Thymus (tissue), 11 donors: ENCODE measurements at regions not wholly inside any gene's neighbourhood (a gene's known extent, or its start where the extent isn't known, plus 50 kb on each side); places are given as distances from the start of the nearest gene placed in this dataset.

Source experiments
- DNase-seq, 9 donors: peaks; one replicate each; pipeline ENCODE4 v3.0.0-alpha.2; 2013; ENCODE audit warnings: low spot score in 9 of 9, low read depth in 6 of 9, missing footprints in 1 of 9
- H3K27ac ChIP-seq, 2 donors: one replicate each; pipeline ENCODE4 v1.5.1; 2013; ENCODE audit warnings: control low read depth in 1 of 2, low read depth in 1 of 2, low read length in 1 of 2, mild to moderate bottlenecking in 1 of 2, moderate library complexity in 1 of 2
- H3K27me3 ChIP-seq, 2 donors: one replicate each; pipeline ENCODE4 v1.5.1; 2013; ENCODE audit warnings: low read length in 1 of 2; ENCODE audit not compliant: control insufficient read depth in 2 of 2, insufficient read depth in 1 of 2
- H3K36me3 ChIP-seq, 2 donors: one replicate each; pipeline ENCODE4 v1.5.1; 2013; ENCODE audit warnings: low read length in 1 of 2, mild to moderate bottlenecking in 1 of 2, moderate library complexity in 1 of 2; ENCODE audit not compliant: control insufficient read depth in 2 of 2, insufficient read depth in 2 of 2
- H3K4me1 ChIP-seq, 2 donors: one replicate each; pipeline ENCODE4 v1.5.1; 2013; ENCODE audit warnings: low read length in 2 of 2; ENCODE audit not compliant: control insufficient read depth in 2 of 2, insufficient read depth in 2 of 2
- H3K4me3 ChIP-seq, 2 donors: one replicate each; pipeline ENCODE4 v1.5.1; 2013; ENCODE audit warnings: low read length in 2 of 2, control low read depth in 1 of 2, mild to moderate bottlenecking in 1 of 2
- H3K9me3 ChIP-seq, 2 donors: one replicate each; pipeline ENCODE4 v1.5.1; 2013; ENCODE audit warnings: low read length in 1 of 2, mild to moderate bottlenecking in 1 of 2; ENCODE audit not compliant: control insufficient read depth in 2 of 2, insufficient read depth in 1 of 2
- WGBS: extraction: QIAGEN DNeasy Blood & Tissue Kit; methylation state at CpG from one replicate; pipeline ENCODE4 v1.1.7; 2013; 5-methylcytosine and 5-hydroxymethylcytosine counted together
- donor health status: healthy.

GRCh38 chr9:129235041-129235930 is 57.2 kb upstream of the IER5L start:
- Histone ChIP-seq H3K27ac (peak overlapping the region; percentile 53 to 87), H3K27me3 (no peaks in the 10 kb centered on the region), H3K4me1 (peaks cover 33 to 56% of the 10 kb centered on the region in 2 donors), H3K9me3 (peaks cover 0 to 28% of the 10 kb centered on the region in 2 donors), H3K4me3 (no peak overlapping the region), H3K36me3 (no peaks in the 10 kb centered on the region)
- WGBS = 94% methylated on average over 18 of the region's 18 CpGs
- DNase-seq = peak in 1 of 9 donors; percentile 30

- no peak for DNase-seq
- peaks cover 0 to 28% of the 10 kb centered on the region in 2 donors for H3K9me3 ChIP-seq
- no peak overlapping the region for H3K4me3 ChIP-seq
- H3K36me3 ChIP-seq = no peaks in the 10 kb centered on the region
- no peak overlapping the region for H3K27ac ChIP-seq
- WGBS = 73% methylated on average over 4 of the region's 4 CpGs
- H3K4me1 ChIP-seq = peaks cover 33 to 59% of the 10 kb centered on the region in 2 donors
- no peaks in the 10 kb centered on the region for H3K27me3 ChIP-seq
Observed at GRCh38 chr9:129234491-129234890, 56.4 kb upstream of the IER5L start.

GRCh38 chr9:129232839-129233591 is 55.0 kb upstream of the IER5L start:
- no peak overlapping the region for H3K27ac ChIP-seq
- 96% methylated on average over 1 of the region's 1 CpG for WGBS
- H3K4me1 ChIP-seq = peaks cover 32 to 55% of the 10 kb centered on the region in 2 donors
- H3K9me3 ChIP-seq = peaks cover 0 to 28% of the 10 kb centered on the region in 2 donors
- H3K36me3 ChIP-seq = no peaks in the 10 kb centered on the region
- H3K27me3 ChIP-seq = no peaks in the 10 kb centered on the region
- no peak for DNase-seq
- H3K4me3 ChIP-seq = no peak overlapping the region

- no peak for DNase-seq
- peaks cover 0 to 22% of the 10 kb centered on the region in 2 donors for H3K9me3 ChIP-seq
- H3K27me3 ChIP-seq = no peaks in the 10 kb centered on the region
- no peak overlapping the region for H3K4me3 ChIP-seq
- H3K27ac ChIP-seq = no peak overlapping the region
- peaks cover 22 to 42% of the 10 kb centered on the region in 2 donors for H3K4me1 ChIP-seq
- H3K36me3 ChIP-seq = no peaks in the 10 kb centered on the region
- 93% methylated on average over 9 of the region's 9 CpGs for WGBS
Observed at GRCh38 chr9:129231759-129232158, 53.7 kb upstream of the IER5L start.

GRCh38 chr9:129231022-129231739 is 53.1 kb upstream of the IER5L start:
- no peak overlapping the region for H3K4me3 ChIP-seq
- no peak overlapping the region for H3K27ac ChIP-seq
- 96% methylated on average over 25 of the region's 25 CpGs for WGBS
- no peak for DNase-seq
- peaks cover 19 to 38% of the 10 kb centered on the region in 2 donors for H3K4me1 ChIP-seq
- H3K9me3 ChIP-seq = peaks cover 0 to 22% of the 10 kb centered on the region in 2 donors
- no peaks in the 10 kb centered on the region for H3K27me3 ChIP-seq
- H3K36me3 ChIP-seq = no peaks in the 10 kb centered on the region

DNA sequence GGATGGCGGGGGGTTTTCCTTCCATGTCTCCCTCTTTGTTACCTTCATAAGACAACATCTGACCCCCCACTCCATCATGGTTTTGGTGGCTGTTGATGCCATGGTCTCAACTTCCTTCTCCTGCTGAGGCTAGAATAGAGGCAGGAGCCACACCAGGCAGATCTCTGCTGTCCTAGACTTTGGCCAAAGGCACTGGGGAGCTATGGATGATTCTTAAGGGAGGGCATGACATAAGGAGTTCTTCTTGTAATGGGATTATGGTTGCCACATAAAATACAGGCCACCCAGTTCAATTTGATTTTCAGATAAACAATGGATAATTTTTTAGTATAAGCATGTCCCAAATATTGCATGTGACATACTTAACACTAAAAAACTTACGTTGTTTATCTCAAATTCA is 52.2 kb upstream of the IER5L start:
- WGBS = 76% methylated on average over 2 of the region's 2 CpGs
- DNase-seq = no peak
- no peaks in the 10 kb centered on the region for H3K27me3 ChIP-seq
- no peak overlapping the region for H3K4me3 ChIP-seq
- no peak overlapping the region for H3K27ac ChIP-seq
- H3K36me3 ChIP-seq = no peaks in the 10 kb centered on the region
- peaks cover 0 to 17% of the 10 kb centered on the region in 2 donors for H3K9me3 ChIP-seq
- H3K4me1 ChIP-seq = peaks cover 22 to 38% of the 10 kb centered on the region in 2 donors
